NAMALWA (cell line): ENCODE measurements at regions not wholly inside any gene's neighbourhood (a gene's known extent, or its start where the extent isn't known, plus 50 kb on each side); places are given as distances from the start of the nearest gene placed in this dataset.
"Not testable (repeated sequence)": the region's sequence is repeated elsewhere in the genome, so short reads cannot be mapped to it uniquely, and the experiment has no call there.

Experiments
- DNase-seq: peaks from one replicate; pipeline ENCODE4 v3.0.0-alpha.2; 2015; ENCODE audit warnings: low spot score

GRCh38 chr18:39297225-39297624 lies 1731.6 kb upstream of the CELF4 start:
- DNase-seq = no peak

- DNase-seq = no peak
Observed at GRCh38 chr18:39296293-39296888, 1730.8 kb upstream of the CELF4 start.

DNA sequence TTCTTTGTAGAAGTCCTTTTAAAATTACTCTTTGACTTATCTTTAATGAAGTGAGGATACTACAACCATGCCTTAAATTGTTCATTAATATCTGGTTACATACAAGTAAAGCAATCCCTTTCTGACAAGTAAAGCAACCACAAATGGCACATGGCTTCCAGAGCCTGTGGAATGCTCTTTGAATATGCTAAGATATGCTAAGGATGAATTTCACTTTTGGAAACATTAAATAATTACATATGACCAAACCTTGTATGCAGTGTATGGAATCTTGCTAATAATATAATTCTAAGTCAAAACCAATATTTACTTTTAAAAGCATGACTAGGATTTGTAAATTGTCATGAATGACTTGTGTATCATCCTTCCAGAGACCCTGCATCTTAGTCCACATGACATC lies 1711.2 kb upstream of the CELF4 start:
- no peak for DNase-seq

DNA sequence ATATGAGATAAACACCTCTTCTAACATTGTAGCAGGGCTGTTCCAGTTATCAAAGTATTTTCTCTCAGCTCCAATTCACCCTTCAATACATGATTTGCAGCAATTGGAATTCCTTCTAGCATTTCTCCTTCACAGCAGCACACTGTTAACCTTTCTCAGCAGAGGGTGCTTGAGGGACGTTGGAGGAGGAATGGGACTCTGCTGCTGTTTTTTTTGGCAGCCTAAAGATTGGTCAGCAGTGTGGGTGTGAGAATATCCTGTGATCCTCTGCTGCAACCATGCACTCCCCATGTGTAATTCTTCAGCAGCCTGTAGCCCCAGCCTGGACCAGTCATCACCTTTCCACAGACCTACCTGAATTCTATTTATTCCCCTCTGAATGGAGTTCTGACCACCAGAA lies 1708.9 kb upstream of the CELF4 start:
- DNase-seq = no peak

DNA sequence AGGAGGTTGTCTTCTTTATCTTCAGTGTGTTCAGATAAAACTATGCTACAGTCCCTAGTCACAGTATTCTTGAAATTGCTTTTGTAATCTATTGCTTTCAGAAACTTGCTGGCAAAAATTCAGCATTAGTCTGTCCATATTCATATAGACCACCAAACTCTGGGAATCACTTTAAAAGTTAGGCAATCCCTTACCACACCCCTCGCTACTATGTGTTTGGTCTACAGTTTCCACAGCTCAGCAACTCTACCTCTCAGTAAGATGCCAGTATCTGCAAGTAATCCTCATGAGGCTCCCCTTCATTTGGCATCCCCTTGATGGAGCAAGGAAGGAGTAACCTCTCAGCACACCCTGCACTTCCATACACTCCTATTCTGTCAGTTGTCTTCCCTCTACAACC lies 1706.6 kb upstream of the CELF4 start:
- DNase-seq = no peak

DNA sequence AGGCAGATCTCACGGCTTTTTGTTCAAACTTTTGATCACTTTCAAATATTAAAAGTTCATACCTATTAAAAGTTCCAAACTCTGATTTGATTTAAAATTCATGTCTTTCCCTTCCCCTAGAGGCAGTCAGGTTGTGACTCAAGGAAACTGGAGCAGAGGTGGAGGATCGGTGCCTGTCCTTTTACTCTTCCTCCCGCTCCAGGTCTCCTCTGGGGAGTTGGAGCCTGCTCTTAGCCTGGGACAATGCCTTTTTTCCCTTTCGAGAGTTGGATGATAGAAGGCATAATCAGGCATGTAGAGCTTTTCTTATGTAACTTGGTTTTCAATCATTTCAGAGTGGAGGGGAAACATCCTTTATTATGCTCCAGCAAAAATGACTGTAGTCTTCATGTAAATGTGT lies 1706.1 kb upstream of the CELF4 start:
- no peak for DNase-seq

GRCh38 chr18:39260565-39260964 lies 1695.0 kb upstream of the CELF4 start:
- DNase-seq = no peak

DNA sequence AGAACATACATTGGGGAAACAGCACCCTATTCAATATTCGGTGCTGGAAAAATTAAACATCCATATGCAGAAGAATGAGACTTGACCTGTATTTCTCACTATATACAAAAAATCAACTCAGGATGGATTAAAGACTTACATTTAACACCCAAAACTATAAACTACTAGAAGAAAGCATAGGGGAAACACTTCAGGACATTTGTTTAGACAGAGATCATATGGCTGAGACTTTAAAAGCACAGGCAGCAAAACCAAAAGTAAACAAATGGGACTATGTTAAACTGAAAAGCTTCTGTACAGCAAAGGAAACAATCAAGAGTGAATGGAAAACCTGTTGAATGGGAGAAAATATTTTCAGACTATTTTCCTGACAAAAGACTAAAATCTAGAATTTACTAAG lies 1694.1 kb upstream of the CELF4 start:
- DNase-seq = no peak

- no peak for DNase-seq
Observed at GRCh38 chr18:39244242-39244641, 1678.6 kb upstream of the CELF4 start.

GRCh38 chr18:39241534-39241933 lies 1675.9 kb upstream of the CELF4 start:
- no peak for DNase-seq

DNA sequence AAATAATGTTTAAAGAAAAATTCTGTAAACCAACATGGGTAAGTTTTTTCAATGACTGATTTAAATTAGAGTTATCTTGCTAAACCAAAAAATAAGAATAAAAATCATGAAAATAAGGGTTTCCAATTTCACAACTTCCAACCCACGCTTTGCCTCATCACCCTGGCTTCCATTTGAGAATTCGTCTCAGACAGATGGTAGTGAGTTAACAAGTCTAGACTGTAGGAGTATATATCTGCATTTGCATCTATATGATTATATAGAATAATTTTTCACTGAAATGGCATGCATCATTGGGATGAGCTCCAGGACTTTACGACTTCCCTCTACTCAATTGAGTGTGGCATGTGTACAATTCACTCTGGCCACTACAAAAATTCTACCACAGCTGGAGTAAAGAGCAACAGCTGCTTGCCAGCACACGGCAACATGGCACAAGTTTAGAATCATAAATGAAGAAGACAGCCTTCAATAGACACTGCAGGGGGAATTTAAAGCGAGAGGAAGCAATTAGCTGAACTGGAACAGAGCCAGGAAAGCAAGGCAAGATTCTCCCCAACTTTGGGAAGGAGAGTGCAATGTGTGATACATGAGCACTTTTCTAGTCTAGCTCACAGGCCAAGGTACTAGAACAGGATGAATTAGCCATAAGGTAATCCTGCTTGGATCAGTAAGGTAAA lies 1673.5 kb upstream of the CELF4 start:
- DNase-seq = no peak

DNA sequence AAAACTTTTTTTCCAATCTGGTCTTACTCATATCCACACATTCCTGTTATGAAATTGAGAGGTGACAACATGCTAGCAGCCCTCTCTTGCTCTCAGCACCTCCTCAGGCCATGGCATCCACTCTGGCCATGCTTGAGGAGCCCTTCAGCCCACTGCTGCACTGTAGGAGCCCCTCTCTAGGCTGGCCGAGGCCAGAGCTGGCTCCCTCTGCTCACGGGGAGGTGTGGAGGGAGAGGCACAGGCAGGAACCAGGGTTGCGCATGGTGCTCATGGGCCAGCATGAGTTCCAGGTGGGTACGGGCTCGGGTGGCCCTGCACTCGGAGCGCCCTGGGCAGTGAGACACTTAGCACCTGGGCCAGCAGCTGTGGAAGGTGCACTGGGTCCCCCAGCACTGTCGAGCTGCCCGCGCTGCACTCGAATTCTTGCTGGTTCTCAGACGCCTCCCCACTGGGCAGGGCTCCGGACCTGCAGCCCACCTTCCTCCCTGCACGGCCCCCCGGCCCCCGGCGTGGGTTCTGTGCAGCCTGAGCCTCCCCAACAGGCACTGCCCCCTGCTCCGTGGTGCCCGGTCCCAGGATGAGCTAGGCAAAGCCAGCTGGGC lies 1669.6 kb upstream of the CELF4 start:
- no peak for DNase-seq

GRCh38 chr18:39232937-39233336 lies 1667.3 kb upstream of the CELF4 start:
- DNase-seq = no peak

DNA sequence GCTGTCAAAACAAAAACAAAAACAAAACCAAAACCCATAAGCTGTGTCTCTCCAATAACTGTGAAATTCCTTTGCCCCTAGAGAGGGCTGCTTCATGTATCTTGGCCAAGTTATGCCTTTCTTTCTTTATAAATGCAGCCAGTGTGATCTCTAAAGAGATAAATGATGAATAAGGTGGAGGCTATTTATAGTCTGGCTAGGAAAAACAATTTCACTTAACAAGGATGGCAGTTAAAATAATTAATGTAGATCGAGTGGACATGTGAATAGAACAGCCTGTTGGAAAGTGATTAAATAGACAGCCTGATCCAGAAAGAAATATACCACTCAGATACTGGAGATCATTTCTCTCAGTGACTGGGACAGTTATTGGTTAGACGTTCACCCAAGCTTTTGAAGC lies 1666.9 kb upstream of the CELF4 start:
- no peak for DNase-seq

- no peak for DNase-seq
Observed at GRCh38 chr18:39230086-39230803, 1664.6 kb upstream of the CELF4 start.

DNA sequence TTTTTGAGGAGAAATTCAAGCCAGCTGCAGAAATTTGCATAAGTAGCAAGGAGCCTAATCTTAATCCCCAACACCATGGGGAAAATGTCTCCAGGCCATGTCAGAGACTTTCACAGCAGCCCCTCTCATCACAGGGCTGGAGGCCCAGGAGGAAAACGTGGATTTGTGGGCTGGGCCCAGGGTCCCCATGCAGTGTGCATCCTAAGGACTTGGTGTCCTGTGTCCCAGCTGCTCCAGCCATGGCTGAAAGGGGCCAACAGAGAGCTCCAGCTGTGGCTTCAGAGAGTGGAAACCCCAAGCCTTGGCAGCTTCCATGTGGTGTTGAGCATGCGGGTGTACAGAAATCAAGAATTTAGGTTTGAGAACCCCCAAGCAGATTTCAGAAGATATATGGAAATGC lies 1662.2 kb upstream of the CELF4 start:
- not testable (repeated sequence) for DNase-seq

DNA sequence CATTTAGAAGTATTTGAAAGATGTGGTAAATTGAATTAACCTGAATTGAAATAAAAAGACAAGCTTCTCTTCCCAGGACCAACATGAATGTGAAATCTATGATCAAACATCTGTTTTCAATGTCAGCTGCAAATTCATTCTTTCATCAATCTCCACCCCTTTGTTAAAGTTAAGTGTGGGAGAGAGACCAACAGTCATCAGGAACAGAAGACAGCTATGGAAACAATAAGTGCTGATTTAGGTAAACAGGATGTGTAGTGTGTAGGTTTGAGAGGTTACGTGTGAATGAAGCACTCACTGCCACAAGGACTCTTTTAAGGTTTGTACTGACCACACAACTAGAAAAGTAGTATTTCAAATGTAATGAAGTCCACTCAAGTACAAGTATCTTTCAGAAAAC lies 1659.8 kb upstream of the CELF4 start:
- DNase-seq = no peak

DNA sequence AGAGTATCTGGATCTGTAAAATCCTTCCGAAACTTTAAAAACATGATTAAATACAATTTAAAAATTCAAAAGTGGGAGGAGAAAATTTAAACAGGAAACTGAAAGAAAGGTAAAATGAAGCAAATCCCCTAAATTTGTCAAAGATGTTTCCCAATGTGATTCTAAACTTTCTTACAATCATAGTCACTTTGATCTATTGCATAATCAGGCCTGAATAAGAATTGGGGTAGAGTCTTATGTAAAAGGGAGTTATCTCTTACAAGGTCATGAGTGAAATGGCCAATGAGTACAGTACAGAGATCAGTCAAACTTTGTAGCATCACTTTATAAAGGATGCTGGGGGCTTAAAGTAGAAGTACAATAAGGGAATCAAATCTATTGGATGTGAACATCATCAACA lies 1657.7 kb upstream of the CELF4 start:
- DNase-seq = no peak

DNA sequence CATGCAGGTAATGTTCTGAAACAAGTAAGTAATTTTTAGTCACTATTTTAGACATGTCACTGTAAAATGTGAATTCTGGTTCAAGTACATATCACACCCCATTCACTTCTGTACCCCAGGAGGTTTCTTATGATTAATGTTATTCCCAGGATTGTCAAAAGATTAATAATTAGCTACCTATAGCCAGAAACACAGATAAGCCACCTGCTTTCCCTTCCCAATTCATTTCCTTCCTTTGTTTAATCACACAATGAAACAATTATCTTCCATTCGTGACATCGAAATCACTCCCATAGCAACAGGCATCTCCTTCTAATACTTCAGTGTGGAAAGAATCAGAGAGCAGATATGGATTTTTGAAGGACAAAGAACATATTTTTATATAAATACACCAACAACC lies 1650.3 kb upstream of the CELF4 start:
- no peak for DNase-seq

- DNase-seq = no peak
Observed at GRCh38 chr18:39211461-39211860, 1645.9 kb upstream of the CELF4 start.

DNA sequence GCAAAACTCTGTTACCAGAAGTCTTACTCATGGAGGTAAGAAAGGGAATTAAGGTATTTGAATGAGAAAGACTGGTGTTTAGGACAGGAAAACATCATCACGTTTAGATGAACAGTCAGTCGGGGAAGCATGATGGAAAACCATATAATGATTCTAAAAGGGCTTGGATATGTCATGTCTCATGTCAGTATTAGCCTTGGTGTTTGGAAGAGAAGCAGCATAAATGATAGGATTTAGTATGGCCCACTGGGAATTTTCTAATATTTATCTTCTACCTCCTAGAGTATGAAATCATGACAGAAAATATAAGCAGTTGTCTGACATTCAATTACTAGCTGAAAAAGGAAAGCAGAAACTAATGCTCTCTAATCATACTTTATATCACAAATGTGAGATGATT lies 1643.6 kb upstream of the CELF4 start:
- DNase-seq = no peak

- no peak for DNase-seq
Observed at GRCh38 chr18:39208729-39209128, 1643.1 kb upstream of the CELF4 start.

DNA sequence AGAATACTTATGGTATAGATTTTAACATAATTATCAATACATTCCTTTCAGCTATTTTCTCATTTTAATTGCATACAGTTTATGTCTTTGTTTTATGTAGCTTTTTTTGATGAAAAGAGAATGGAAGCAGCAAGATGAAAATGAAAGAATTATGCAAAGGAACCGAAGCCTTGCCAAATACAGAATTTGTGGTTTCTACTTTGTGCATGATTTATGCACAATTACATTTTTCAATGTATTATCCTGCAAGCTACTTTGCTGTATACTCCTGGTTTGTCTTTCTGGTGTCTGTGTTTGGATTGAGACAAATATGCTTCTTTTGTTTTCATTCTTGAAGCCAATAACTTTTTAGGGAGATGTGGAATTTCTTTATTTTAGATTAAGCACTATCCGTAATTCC lies 1642.6 kb upstream of the CELF4 start:
- DNase-seq = no peak
